Caco-2 (cell line): ENCODE measurements at regions not wholly inside any gene's neighbourhood (a gene's known extent, or its start where the extent isn't known, plus 50 kb on each side); places are given as distances from the start of the nearest gene placed in this dataset.

Source experiments
- BruUV-seq: library from RNA; stranded (reverse); fragments of 400-500 nt; replicated peaks from 2 replicates; lab custom pipeline; 2021; lab: Mats Ljungman, UMichigan
- CTCF ChIA-PET: fragments of 300-600 bp; sonication (Branson Sonifier 250); formaldehyde crosslinking; loops from one replicate; lab custom pipeline; 2022; ENCODE audit warnings: antibody characterized with exemption; lab: Charles Lee
- POLR2A ChIA-PET: fragments of 300-600 bp; sonication (Branson Sonifier 250); formaldehyde crosslinking; loops from one replicate; lab custom pipeline; 2022; ENCODE audit warnings: antibody characterized with exemption; lab: Charles Lee
- DNase-seq, 2 experiments: peaks; one replicate each; pipeline versions ENCODE4 v3.0.0 to v3.0.0-alpha.2; 2020 to 2022
- H3K27me3 ChIP-seq: replicated peaks from 2 replicates; pipeline ENCODE4 v1.6.0; 2011; ENCODE audit warnings: low read length; ENCODE audit not compliant: control insufficient read depth, insufficient read depth
- H3K36me3 ChIP-seq: 2 replicates; pipeline ENCODE4 v1.5.1; 2011; ENCODE audit warnings: low read length; ENCODE audit not compliant: control insufficient read depth, insufficient read depth
- H3K4me1 ChIP-seq: fragments of 250-450 bp; sonication (Bioruptor Pico); 2 replicates; pipeline ENCODE4 v1.5.1; 2020; ENCODE audit warnings: mild to moderate bottlenecking
- H3K4me3 ChIP-seq: 2 replicates; pipeline ENCODE4 v1.5.1; 2011; ENCODE audit warnings: low read depth, mild to moderate bottlenecking, control low read depth, low read length
- H3K9me3 ChIP-seq: fragments of 250-450 bp; sonication (Bioruptor Pico); 2 replicates; pipeline ENCODE4 v1.5.1; 2020; ENCODE audit warnings: mild to moderate bottlenecking, moderate library complexity
- H3K27ac Mint-ChIP-seq: one replicate; pipeline ENCODE4 v1.8.0; 2022; ENCODE audit warnings: mixed read lengths; ENCODE audit not compliant: unreplicated experiment
- H3K27me3 Mint-ChIP-seq: one replicate; pipeline ENCODE4 v1.8.0; 2022; ENCODE audit warnings: mixed read lengths; ENCODE audit not compliant: insufficient read depth, unreplicated experiment
- H3K36me3 Mint-ChIP-seq: one replicate; pipeline ENCODE4 v1.8.0; 2022; ENCODE audit warnings: mild to moderate bottlenecking, mixed read lengths; ENCODE audit not compliant: insufficient read depth, unreplicated experiment
- H3K4me1 Mint-ChIP-seq: one replicate; pipeline ENCODE4 v1.8.0; 2022; ENCODE audit warnings: low read depth, mixed read lengths; ENCODE audit not compliant: unreplicated experiment
- H3K4me3 Mint-ChIP-seq: one replicate; pipeline ENCODE4 v1.8.0; 2022; ENCODE audit warnings: mild to moderate bottlenecking, moderate library complexity, mixed read lengths; ENCODE audit not compliant: unreplicated experiment
- H3K9me3 Mint-ChIP-seq: one replicate; pipeline ENCODE4 v1.8.0; 2022; ENCODE audit warnings: mixed read lengths; ENCODE audit not compliant: unreplicated experiment
- intact Hi-C: fragments of 100-400 bp; cut with micrococcal nuclease; formaldehyde crosslinking; loops from one replicate; pipeline ENCODE4 v1.10.0; 2022; ENCODE audit not compliant: unreplicated experiment
- TF ChIP-seq, protein P1 (sequence below), 2 experiments: fragments of 200-600 bp in 1 of 2; IDR thresholded peaks; 1 replicate in 1 of 2; 2 replicates in 1 of 2; pipeline versions ENCODE4 v1.5.1 to v1.8.0; 2011 to 2022; ENCODE audit warnings: antibody characterized with exemption in 1 of 2, control low read depth in 1 of 2, inconsistent platforms in 1 of 2, low read depth in 1 of 2, low read length in 1 of 2, mild to moderate bottlenecking in 1 of 2, moderate library complexity in 1 of 2; ENCODE audit not compliant: insufficient read depth in 1 of 2, severe bottlenecking in 1 of 2, unreplicated experiment in 1 of 2

DNA sequence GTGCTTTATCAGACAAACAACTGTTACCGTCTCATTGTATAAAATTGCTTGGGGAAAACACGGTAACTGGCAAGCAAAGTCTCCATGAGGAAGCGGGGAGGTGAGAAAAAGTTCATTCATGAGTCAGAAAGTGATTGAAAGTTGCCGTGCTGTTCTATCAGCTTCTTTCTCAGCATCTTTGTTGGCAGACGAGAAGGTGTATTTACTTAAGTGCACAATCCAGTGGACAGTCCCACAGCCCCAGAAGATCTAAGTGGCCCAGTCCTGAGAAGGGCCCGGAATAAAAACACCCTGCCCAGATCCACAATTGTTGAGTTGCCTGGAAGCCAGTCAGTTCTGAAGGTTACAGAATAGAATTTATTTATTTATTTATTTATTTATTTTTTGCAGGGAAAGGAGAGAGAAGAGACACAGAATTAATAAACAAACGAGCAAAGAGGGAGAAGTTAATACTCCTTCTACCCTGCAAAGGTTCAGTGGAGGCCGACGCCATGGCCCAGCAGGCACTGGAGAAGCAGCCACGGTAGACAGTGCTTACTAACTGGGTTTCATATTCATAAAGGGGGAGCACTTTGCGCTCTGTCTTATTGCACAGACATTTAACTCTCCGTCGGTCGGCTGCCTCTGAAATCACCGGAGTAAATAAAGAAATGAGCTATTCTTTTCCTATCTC lies 676.0 kb upstream of the SALL3 start:
- Mint-ChIP-seq H3K4me1 (no peaks in the 10 kb centered on the region), H3K27ac (no peak overlapping the region), H3K9me3 (no peaks in the 10 kb centered on the region), H3K36me3 (no peaks in the 10 kb centered on the region), H3K27me3 (peaks cover under 1% of the 10 kb centered on the region), H3K4me3 (no peak overlapping the region)
- intact Hi-C loops, result no loop called here
- Histone ChIP-seq H3K4me3 (no peak overlapping the region), H3K9me3 (no peaks in the 10 kb centered on the region), H3K36me3 (no peaks in the 10 kb centered on the region), H3K27me3 (no peaks in the 10 kb centered on the region), H3K4me1 (no peaks in the 10 kb centered on the region)
- DNase-seq, result no peak
- CTCF ChIA-PET, result no interaction called here
- TF ChIP-seq, protein P1, sequence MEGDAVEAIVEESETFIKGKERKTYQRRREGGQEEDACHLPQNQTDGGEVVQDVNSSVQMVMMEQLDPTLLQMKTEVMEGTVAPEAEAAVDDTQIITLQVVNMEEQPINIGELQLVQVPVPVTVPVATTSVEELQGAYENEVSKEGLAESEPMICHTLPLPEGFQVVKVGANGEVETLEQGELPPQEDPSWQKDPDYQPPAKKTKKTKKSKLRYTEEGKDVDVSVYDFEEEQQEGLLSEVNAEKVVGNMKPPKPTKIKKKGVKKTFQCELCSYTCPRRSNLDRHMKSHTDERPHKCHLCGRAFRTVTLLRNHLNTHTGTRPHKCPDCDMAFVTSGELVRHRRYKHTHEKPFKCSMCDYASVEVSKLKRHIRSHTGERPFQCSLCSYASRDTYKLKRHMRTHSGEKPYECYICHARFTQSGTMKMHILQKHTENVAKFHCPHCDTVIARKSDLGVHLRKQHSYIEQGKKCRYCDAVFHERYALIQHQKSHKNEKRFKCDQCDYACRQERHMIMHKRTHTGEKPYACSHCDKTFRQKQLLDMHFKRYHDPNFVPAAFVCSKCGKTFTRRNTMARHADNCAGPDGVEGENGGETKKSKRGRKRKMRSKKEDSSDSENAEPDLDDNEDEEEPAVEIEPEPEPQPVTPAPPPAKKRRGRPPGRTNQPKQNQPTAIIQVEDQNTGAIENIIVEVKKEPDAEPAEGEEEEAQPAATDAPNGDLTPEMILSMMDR (IDR thresholded peaks at IDR 0.05; ENCODE audit: insufficient read depth in 1 of 2, low read depth in 1 of 2, low read length in 1 of 2, severe bottlenecking in 1 of 2, unreplicated experiment in 1 of 2), result no peak
- BruUV-seq, result no TSS peak
- POLR2A ChIA-PET, result no interaction called here

DNA sequence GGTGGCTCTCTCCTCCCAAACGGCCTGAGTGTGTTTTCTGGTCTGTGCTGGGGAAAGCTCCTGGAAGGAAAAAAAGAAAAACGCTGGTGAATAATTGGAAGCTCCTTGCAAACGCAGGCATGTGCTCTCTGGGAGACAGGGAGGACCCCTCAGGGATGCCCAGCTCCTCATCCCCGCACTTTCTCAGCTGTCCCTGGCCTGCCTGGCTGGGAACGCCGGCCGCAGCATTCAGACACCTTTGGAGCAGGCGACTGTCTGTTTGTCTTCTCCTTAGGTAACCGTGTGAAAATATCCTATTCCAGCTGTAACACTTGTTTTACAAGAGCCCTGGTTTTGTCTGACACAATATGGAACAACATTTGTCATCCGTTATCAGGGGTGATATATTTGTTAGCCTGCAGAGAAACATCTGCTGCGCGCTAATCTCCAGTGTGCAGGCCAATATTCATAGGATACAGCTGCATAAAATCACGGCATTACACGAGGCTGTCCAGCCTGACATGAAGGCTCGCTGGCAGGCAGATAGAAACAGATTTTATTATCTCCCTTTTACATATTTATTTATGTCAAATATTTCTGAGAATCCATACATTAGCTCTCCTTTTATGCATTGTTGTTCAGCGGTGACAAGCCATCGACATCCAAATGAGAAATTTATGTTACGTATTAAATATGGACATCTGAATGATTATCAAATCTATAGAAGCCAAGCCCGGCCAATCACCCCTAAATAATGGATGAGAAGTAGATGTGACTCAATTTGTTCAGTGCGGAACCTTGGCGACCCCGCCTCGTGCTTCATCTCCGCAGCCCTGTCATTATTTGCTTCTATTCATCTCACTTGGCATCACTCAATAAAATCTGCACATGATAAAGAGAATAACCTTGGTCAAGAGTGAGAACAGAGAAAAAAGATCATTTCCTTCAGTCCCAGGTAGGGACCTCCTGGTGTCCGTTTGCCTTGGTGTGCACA lies 675.1 kb upstream of the SALL3 start:
- no peak for DNase-seq
- H3K27ac Mint-ChIP-seq, result no peak overlapping the region
- CTCF ChIA-PET, result no interaction called here
- intact Hi-C loops, result no loop called here
- no peaks in the 10 kb centered on the region for H3K9me3 Mint-ChIP-seq
- H3K4me3 Mint-ChIP-seq, result no peak overlapping the region
- no peaks in the 10 kb centered on the region for H3K27me3 ChIP-seq
- TF ChIP-seq, protein P1 (IDR thresholded peaks at IDR 0.05; ENCODE audit: insufficient read depth in 1 of 2, low read depth in 1 of 2, low read length in 1 of 2, severe bottlenecking in 1 of 2, unreplicated experiment in 1 of 2), result no peak
- no peaks in the 10 kb centered on the region for H3K36me3 Mint-ChIP-seq
- H3K4me3 ChIP-seq, result no peak overlapping the region
- no TSS peak for BruUV-seq
- H3K4me1 Mint-ChIP-seq, result no peaks in the 10 kb centered on the region
- H3K36me3 ChIP-seq, result no peaks in the 10 kb centered on the region
- peaks cover 3% of the 10 kb centered on the region for H3K27me3 Mint-ChIP-seq
- H3K4me1 ChIP-seq, result no peaks in the 10 kb centered on the region
- POLR2A ChIA-PET, result no interaction called here
- no peaks in the 10 kb centered on the region for H3K9me3 ChIP-seq

DNA sequence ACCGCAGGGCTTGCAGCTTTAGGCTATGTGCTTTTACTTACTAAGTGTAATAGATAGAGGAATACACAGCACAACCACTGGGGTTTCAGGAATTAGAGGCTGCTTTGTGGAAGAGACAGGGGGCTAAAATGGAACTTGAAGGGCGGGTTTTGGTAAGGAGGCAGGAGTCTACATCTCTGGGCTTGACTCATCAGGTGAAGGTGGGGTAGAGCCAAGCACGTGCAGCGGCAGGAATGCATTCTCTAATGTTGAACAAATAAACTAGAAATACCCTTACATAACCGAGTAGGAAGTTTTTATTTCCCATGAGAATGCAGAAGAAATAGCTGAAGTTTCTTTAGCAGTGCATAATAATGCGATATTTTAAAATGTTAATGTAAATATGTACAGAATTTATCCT lies 673.8 kb upstream of the SALL3 start:
- TF ChIP-seq, protein P1 (IDR thresholded peaks at IDR 0.05; ENCODE audit: insufficient read depth in 1 of 2, low read depth in 1 of 2, low read length in 1 of 2, severe bottlenecking in 1 of 2, unreplicated experiment in 1 of 2), result no peak
- Histone ChIP-seq H3K4me3 (no peak overlapping the region), H3K9me3 (no peaks in the 10 kb centered on the region), H3K4me1 (no peaks in the 10 kb centered on the region), H3K27me3 (no peaks in the 10 kb centered on the region), H3K36me3 (no peaks in the 10 kb centered on the region)
- intact Hi-C loops, result no loop called here
- Mint-ChIP-seq H3K4me3 (no peak overlapping the region), H3K27me3 (peaks cover 3% of the 10 kb centered on the region), H3K36me3 (no peaks in the 10 kb centered on the region), H3K27ac (no peak overlapping the region), H3K9me3 (no peaks in the 10 kb centered on the region), H3K4me1 (no peaks in the 10 kb centered on the region)
- no peak for DNase-seq
- ChIA-PET POLR2A (no interaction called here), CTCF (no interaction called here)
- no TSS peak for BruUV-seq
